SK-N-SH (cell line): ENCODE measurements at regions not wholly inside any gene's neighbourhood (a gene's known extent, or its start where the extent isn't known, plus 50 kb on each side); places are given as distances from the start of the nearest gene placed in this dataset.
A peak's percentile ranks its signal among the peaks of the same experiment; 100 is the strongest.

Experiments
- CTCF ChIA-PET: fragments of 300-600, 350-600 bp; formaldehyde crosslinking; extraction: SDS; loops from one replicate; lab custom pipeline; 2021; lab: Yijun Ruan, JAX
- POLR2A ChIA-PET: fragments of 350-600 bp; sonication (Branson Sonifier 250); formaldehyde crosslinking; extraction: SDS; loops from one replicate; lab custom pipeline; 2020; ENCODE audit warnings: antibody characterized with exemption, inconsistent platforms; lab: Yijun Ruan, JAX
- DNase-seq: peaks from one replicate; pipeline ENCODE4 v3.0.0; 2012
- H2AFZ ChIP-seq: fragments of 200-600 bp; sonication (generic); 2 replicates; pipeline ENCODE4 v1.8.1; 2016; ENCODE audit warnings: antibody characterized with exemption, mild to moderate bottlenecking, low read depth
- H3F3A ChIP-seq: fragments of 200-600 bp; sonication (generic); replicated peaks from 2 replicates; pipeline ENCODE3; 2016; ENCODE audit warnings: antibody characterized with exemption, mild to moderate bottlenecking; ENCODE audit not compliant: insufficient read depth
- H3K27ac ChIP-seq, 2 experiments: fragments of 200-500 bp in 1 of 2; fragments of 200-600 bp in 1 of 2; sonication (Bioruptor generic) in 1 of 2; sonication (generic), shearing (Covaris generic) in 1 of 2; 2 replicates each; pipeline versions ENCODE4 v1.5.1 to v1.6.1; 2014 to 2016; ENCODE audit warnings: low read depth in 2 of 2, inconsistent platforms in 1 of 2, low read length in 1 of 2, mild to moderate bottlenecking in 1 of 2, mixed read lengths in 1 of 2
- H3K27me3 ChIP-seq: fragments of 200-600 bp; sonication (generic), shearing (Covaris generic); 2 replicates; pipeline ENCODE4 v1.6.1; 2016; ENCODE audit warnings: mixed run types; ENCODE audit not compliant: insufficient read depth
- H3K36me3 ChIP-seq, 2 experiments: fragments of 200-500 bp in 1 of 2; fragments of 200-600 bp in 1 of 2; sonication (Bioruptor generic) in 1 of 2; sonication (generic) in 1 of 2; replicated peaks in 1 of 2; 2 replicates each; pipeline versions ENCODE3 to v1.5.1; 2014 to 2016; ENCODE audit warnings: low read length in 1 of 2, mild to moderate bottlenecking in 1 of 2; ENCODE audit not compliant: insufficient read depth in 2 of 2, control insufficient read depth in 1 of 2
- H3K4me1 ChIP-seq, 2 experiments: fragments of 200-500 bp in 1 of 2; fragments of 200-600 bp in 1 of 2; sonication (Bioruptor generic) in 1 of 2; sonication (generic), shearing (Covaris generic) in 1 of 2; 2 replicates each; pipeline versions ENCODE4 v1.5.1 to v1.6.1; 2014 to 2016; ENCODE audit warnings: low read depth in 1 of 2, low read length in 1 of 2, mixed run types in 1 of 2; ENCODE audit not compliant: insufficient read depth in 2 of 2, control insufficient read depth in 1 of 2
- H3K4me2 ChIP-seq: fragments of 200-600 bp; sonication (generic), shearing (Covaris generic); 2 replicates; pipeline ENCODE4 v1.6.1; 2017; ENCODE audit warnings: mixed run types
- H3K4me3 ChIP-seq, 2 experiments: fragments of 200-500 bp in 1 of 2; fragments of 200-600 bp in 1 of 2; sonication (Bioruptor generic) in 1 of 2; sonication (generic), shearing (Covaris generic) in 1 of 2; 2 replicates each; pipeline versions ENCODE4 v1.5.1 to v1.8.1; 2014 to 2016; ENCODE audit warnings: low read depth in 2 of 2, inconsistent platforms in 1 of 2, low read length in 1 of 2, mild to moderate bottlenecking in 1 of 2, mixed read lengths in 1 of 2, moderate library complexity in 1 of 2
- H3K79me2 ChIP-seq: fragments of 200-600 bp; sonication (generic); 2 replicates; pipeline ENCODE4 v1.8.1; 2017; ENCODE audit warnings: mild to moderate bottlenecking; ENCODE audit not compliant: insufficient read depth
- H3K9ac ChIP-seq: fragments of 200-600 bp; sonication (generic); 2 replicates; pipeline ENCODE4 v1.6.1; 2017; ENCODE audit warnings: mixed run types
- H3K9me2 ChIP-seq: fragments of 200-600 bp; sonication (generic); 2 replicates; pipeline ENCODE4 v1.6.1; 2017; ENCODE audit warnings: mixed run types
- H3K9me3 ChIP-seq: fragments of 200-600 bp; sonication (generic); 2 replicates; pipeline ENCODE4 v1.6.1; 2017; ENCODE audit warnings: mixed run types, mild to moderate bottlenecking, moderate library complexity
- H4K20me1 ChIP-seq: fragments of 200-600 bp; sonication (generic); 2 replicates; pipeline ENCODE4 v1.6.1; 2017; ENCODE audit warnings: mild to moderate bottlenecking, mixed run types; ENCODE audit not compliant: insufficient read depth
- ELF1 ChIP-seq: IDR thresholded peaks from 2 replicates; pipeline ENCODE4 v1.4.0; 2012
- EP300 ChIP-seq, 2 experiments: IDR thresholded peaks; 2 replicates each; pipeline versions ENCODE4 v1.4.0 to v1.6.1; 2012; ENCODE audit warnings: borderline replicate concordance in 1 of 2, low read depth in 1 of 2, low read length in 1 of 2
- FOXJ3 ChIP-seq: sonication (generic); formaldehyde crosslinking; IDR thresholded peaks from 2 replicates; pipeline ENCODE4 v1.5.1; 2020; ENCODE audit warnings: mild to moderate bottlenecking, missing genetic modification reagents
- GATA2 ChIP-seq: sonication (generic); formaldehyde crosslinking; IDR thresholded peaks from 2 replicates; pipeline ENCODE4 v1.5.0; 2020; ENCODE audit warnings: mild to moderate bottlenecking, missing genetic modification reagents
- MEF2A ChIP-seq: IDR thresholded peaks from 2 replicates; pipeline ENCODE4 v1.4.0; 2012; ENCODE audit warnings: low read depth, borderline replicate concordance
- MXI1 ChIP-seq: IDR thresholded peaks from 2 replicates; pipeline ENCODE4 v1.6.1; 2012; ENCODE audit warnings: mild to moderate bottlenecking, low read depth, low read length, improper control_type of control experiment
- NRF1 ChIP-seq: IDR thresholded peaks from 2 replicates; pipeline ENCODE4 v1.6.1; 2012; ENCODE audit warnings: low read depth, mild to moderate bottlenecking, low read length
- PBX3 ChIP-seq: IDR thresholded peaks from 2 replicates; pipeline ENCODE4; 2012
- POLR2AphosphoS5 ChIP-seq: IDR thresholded peaks from 2 replicates; pipeline ENCODE4 v1.6.1; 2012; ENCODE audit warnings: low read depth, low read length
- RCOR1 ChIP-seq: fragments of 150-350 bp; IDR thresholded peaks from 2 replicates; pipeline ENCODE4 v1.6.1; 2017; ENCODE audit warnings: antibody characterized with exemption, low read length
- RFX5 ChIP-seq: IDR thresholded peaks from 2 replicates; pipeline ENCODE4 v1.6.1; 2012; ENCODE audit warnings: mild to moderate bottlenecking, improper control_type of control experiment, low read length
- SMC3 ChIP-seq: IDR thresholded peaks from 2 replicates; pipeline ENCODE4 v1.6.1; 2012; ENCODE audit warnings: low read depth, low read length, improper control_type of control experiment
- TCF12 ChIP-seq: IDR thresholded peaks from 2 replicates; pipeline ENCODE4 v1.4.0; 2012
- WGBS: methylation state at CpG from one replicate; pipeline ENCODE4 v1.1.6; 2017; ENCODE audit warnings: low lambda C conversion rate; 5-methylcytosine and 5-hydroxymethylcytosine counted together

GRCh38 chr6:40954446-40955177, 84.4 kb downstream of the UNC5CL start:
- Histone ChIP-seq H3K4me3 (no peak overlapping the region), H3K36me3 (no peaks in the 10 kb centered on the region), H3F3A (peaks cover 21% of the 10 kb centered on the region), H3K9me2 (no peaks in the 10 kb centered on the region), H3K4me1 (peaks cover 8 to 36% of the 10 kb centered on the region in 2 experiments), H3K4me2 (no peak overlapping the region), H4K20me1 (no peaks in the 10 kb centered on the region), H3K79me2 (no peaks in the 10 kb centered on the region), H3K27ac (no peak overlapping the region), H3K9me3 (no peaks in the 10 kb centered on the region), H2AFZ (no peak overlapping the region), H3K9ac (no peak overlapping the region), H3K27me3 (no peaks in the 10 kb centered on the region)
- ChIA-PET POLR2A (interaction anchor here (0.6 kb wide), 1 partner anchor 957 kb away, joined by 3 read pairs; no protein-coding TSS in a partner anchor), CTCF (interaction anchor here (0.6 to 1.2 kb wide), 2 partner anchors 74 to 1816 kb away, joined by 3 read pairs; no protein-coding TSS in a partner anchor)
- 89% methylated on average over 6 of the region's 6 CpGs for WGBS
- no peak for DNase-seq
- TF ChIP-seq GATA2 (CRISPR knock-in tag) (no peak), RCOR1 (no peak), FOXJ3 (CRISPR knock-in tag) (no peak), ELF1 (no peak), TCF12 (no peak), MXI1 (no peak), SMC3 (no peak), EP300 (IDR thresholded peaks at IDR 0.05; ENCODE audit: borderline replicate concordance in 1 of 2, low read depth in 1 of 2, low read length in 1 of 2) (no peak), POLR2AphosphoS5 (no peak), MEF2A (no peak), NRF1 (no peak), PBX3 (no peak)

- TF ChIP-seq TCF12 (peak; percentile 55), RFX5 (no peak)
- Histone ChIP-seq H3K27ac (no peak overlapping the region), H3K36me3 (no peaks in the 10 kb centered on the region), H3K9me3 (no peaks in the 10 kb centered on the region), H3K79me2 (no peaks in the 10 kb centered on the region), H4K20me1 (no peaks in the 10 kb centered on the region), H3K27me3 (no peaks in the 10 kb centered on the region), H3F3A (peaks cover 28% of the 10 kb centered on the region), H3K4me3 (no peak overlapping the region), H3K9ac (no peak overlapping the region), H3K4me1 (peaks cover 8 to 34% of the 10 kb centered on the region in 2 experiments), H2AFZ (no peak overlapping the region), H3K4me2 (no peak overlapping the region), H3K9me2 (no peaks in the 10 kb centered on the region)
- CTCF ChIA-PET: interaction anchor here (1.2 kb wide), 1 partner anchor 75 kb away, joined by 3 read pairs; no protein-coding TSS in a partner anchor
- POLR2A ChIA-PET: no interaction called here
- WGBS: 31% methylated on average over 4 of the region's 4 CpGs
- peak; percentile 19 for DNase-seq
Observed at GRCh38 chr6:40953486-40953885, 85.5 kb downstream of the UNC5CL start.
